ENCODE measurements at regions not wholly inside any gene's neighbourhood (a gene's known extent, or its start where the extent isn't known, plus 50 kb on each side); places are given as distances from the start of the nearest gene placed in this dataset.

DNA sequence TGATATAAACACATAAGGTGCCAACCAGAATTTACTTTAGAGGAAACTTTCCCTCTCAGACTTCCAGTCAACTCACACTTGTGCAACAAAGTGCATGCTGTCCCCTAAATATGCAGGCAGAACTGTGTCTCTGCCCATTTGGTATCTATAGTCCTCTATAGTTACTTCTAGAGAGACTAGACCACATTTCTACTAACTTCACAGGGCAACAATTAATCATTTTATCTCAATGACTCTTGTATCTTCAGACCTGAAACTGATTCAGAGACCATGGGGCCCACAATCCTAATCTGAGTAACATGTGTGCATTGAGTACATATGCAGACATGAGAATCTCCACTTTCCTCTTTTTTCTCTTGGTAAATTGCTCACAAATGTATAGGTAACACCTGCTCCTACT lies 158.1 kb downstream of the ZNF486 start:
- POLR2A ChIA-PET: no interaction called here
- Histone ChIP-seq H3K36me3 (replicated peaks in 1 of 2; ENCODE audit: control insufficient read depth in 1 of 2, insufficient read depth in 2 of 2, low read length in 1 of 2) (no peaks in the 10 kb centered on the region), H3F3A (replicated peaks; ENCODE audit: insufficient read depth) (no peaks in the 10 kb centered on the region), H3K9me2 (no peaks in the 10 kb centered on the region), H3K4me2 (no peak overlapping the region), H2AFZ (ENCODE audit: low read depth) (no peak overlapping the region), H3K4me3 (ENCODE audit: low read depth in 2 of 2, low read length in 1 of 2) (no peak overlapping the region), H4K20me1 (ENCODE audit: insufficient read depth) (no peaks in the 10 kb centered on the region), H3K27me3 (ENCODE audit: insufficient read depth) (no peaks in the 10 kb centered on the region), H3K79me2 (ENCODE audit: insufficient read depth) (no peaks in the 10 kb centered on the region), H3K9ac (no peak overlapping the region), H3K9me3 (0 out of 2 replicates have a peak, but pooled peaks cover 4% of the 10 kb centered on the region), H3K27ac (ENCODE audit: low read depth in 2 of 2, low read length in 1 of 2) (no peak overlapping the region; a peak in 1 of 4 replicates), H3K4me1 (ENCODE audit: control insufficient read depth in 1 of 2, insufficient read depth in 2 of 2, low read depth in 1 of 2, low read length in 1 of 2) (peaks cover 0 to 5% of the 10 kb centered on the region in 2 experiments; a peak in 2 of 4 replicates)
- no peak for DNase-seq
- CTCF ChIA-PET: interaction anchor here (1.1 kb wide), 1 partner anchor 10 kb away, joined by 3 read pairs; no protein-coding TSS in a partner anchor
- TF ChIP-seq SMC3 (IDR thresholded peaks at IDR 0.05; ENCODE audit: low read depth, low read length): no peak
- TF ChIP-seq POLR2AphosphoS5 (IDR thresholded peaks at IDR 0.05; ENCODE audit: low read depth, low read length): no peak
- no peak for TF ChIP-seq MXI1 (IDR thresholded peaks at IDR 0.05; ENCODE audit: low read depth, low read length)

DNA sequence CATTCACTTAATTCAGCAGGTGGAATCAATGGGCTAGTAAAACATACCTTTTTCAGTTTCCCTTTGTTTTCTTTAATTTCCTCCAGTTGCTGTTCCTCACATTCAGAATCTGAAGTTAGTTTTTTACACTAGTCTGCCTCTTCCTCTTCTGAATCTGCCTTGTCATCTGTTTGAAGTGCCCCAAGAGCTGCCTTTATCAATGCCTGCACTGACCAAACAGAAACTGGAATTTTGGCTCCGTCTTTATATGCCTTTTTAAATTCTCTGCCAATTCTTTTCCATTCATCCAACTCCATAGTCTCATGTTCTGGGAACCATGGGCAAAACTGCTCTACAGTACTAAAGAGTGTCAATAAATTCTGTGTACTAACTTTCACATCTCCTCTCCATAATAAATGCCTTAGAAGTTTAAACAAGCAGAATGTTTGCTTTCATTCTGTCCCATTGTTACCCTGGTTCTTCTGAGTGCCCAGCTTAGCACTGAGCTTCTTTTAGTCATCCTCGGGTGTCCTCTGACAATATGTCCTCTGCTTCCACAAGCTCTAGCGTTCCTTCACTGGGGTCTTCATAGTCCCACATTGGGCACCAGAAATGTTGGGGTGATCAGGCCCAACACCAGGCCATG lies 154.2 kb downstream of the ZNF486 start:
- ChIA-PET CTCF (interaction anchor here (1.1 to 2.0 kb wide), 4 partner anchors 10 to 75 kb away, joined by 3 to 5 read pairs (median 4); no protein-coding TSS in a partner anchor), POLR2A (no interaction called here)

DNA sequence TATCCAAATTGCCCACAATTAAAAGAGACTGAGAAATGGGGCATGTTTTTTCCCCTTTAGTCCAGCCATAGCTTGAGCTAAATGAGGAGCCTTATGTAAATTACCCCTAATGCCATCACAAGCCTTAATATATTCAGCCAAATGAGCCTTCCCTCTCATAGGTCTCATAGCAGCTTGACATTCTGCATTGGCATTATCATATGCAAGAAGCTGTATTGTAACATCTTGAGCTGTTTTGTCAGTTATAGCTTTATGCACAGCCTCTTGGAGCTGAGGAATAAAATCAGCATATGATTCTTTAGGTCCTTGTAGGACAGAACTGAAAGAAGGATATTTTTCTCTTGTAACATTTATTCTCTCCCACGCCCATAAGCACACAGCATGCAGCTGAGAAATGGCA lies 153.2 kb downstream of the ZNF486 start:
- Histone ChIP-seq H3K4me1 (ENCODE audit: control insufficient read depth in 1 of 2, insufficient read depth in 2 of 2, low read depth in 1 of 2, low read length in 1 of 2) (peaks cover 0 to 9% of the 10 kb centered on the region in 2 experiments; a peak in 2 of 4 replicates), H3K79me2 (ENCODE audit: insufficient read depth) (no peaks in the 10 kb centered on the region), H3K9me3 (no peaks in the 10 kb centered on the region), H3K27me3 (ENCODE audit: insufficient read depth) (no peaks in the 10 kb centered on the region), H4K20me1 (ENCODE audit: insufficient read depth) (no peaks in the 10 kb centered on the region), H3K36me3 (replicated peaks in 1 of 2; ENCODE audit: control insufficient read depth in 1 of 2, insufficient read depth in 2 of 2, low read length in 1 of 2) (no peaks in the 10 kb centered on the region), H3K27ac (ENCODE audit: low read depth in 2 of 2, low read length in 1 of 2) (no peak overlapping the region), H3K9ac (no peak overlapping the region), H3K4me3 (ENCODE audit: low read depth in 2 of 2, low read length in 1 of 2) (no peak overlapping the region), H3F3A (replicated peaks; ENCODE audit: insufficient read depth) (no peaks in the 10 kb centered on the region), H3K9me2 (no peaks in the 10 kb centered on the region), H3K4me2 (no peak overlapping the region), H2AFZ (ENCODE audit: low read depth) (no peak overlapping the region)
- POLR2A ChIA-PET: interaction anchor here (0.6 kb wide), 1 partner anchor 46 kb away, joined by 3 read pairs; no protein-coding TSS in a partner anchor
- CTCF ChIA-PET: interaction anchor here (1.1 to 1.3 kb wide), 2 partner anchors 22 to 73 kb away, joined by 3 to 5 read pairs; no protein-coding TSS in a partner anchor
- no peak for TF ChIP-seq YY1 (IDR thresholded peaks at IDR 0.05; ENCODE audit: low read depth)
- no peak for TF ChIP-seq EP300 (IDR thresholded peaks at IDR 0.05; ENCODE audit: borderline replicate concordance in 1 of 2, low read depth in 1 of 2, low read length in 1 of 2)
- TF ChIP-seq TCF12 (IDR thresholded peaks at IDR 0.05): no peak
- TF ChIP-seq GATA2 (CRISPR knock-in tag; IDR thresholded peaks at IDR 0.05): no peak
- TF ChIP-seq MEF2A (IDR thresholded peaks at IDR 0.05; ENCODE audit: borderline replicate concordance, low read depth): no peak
- TF ChIP-seq, protein P1, sequence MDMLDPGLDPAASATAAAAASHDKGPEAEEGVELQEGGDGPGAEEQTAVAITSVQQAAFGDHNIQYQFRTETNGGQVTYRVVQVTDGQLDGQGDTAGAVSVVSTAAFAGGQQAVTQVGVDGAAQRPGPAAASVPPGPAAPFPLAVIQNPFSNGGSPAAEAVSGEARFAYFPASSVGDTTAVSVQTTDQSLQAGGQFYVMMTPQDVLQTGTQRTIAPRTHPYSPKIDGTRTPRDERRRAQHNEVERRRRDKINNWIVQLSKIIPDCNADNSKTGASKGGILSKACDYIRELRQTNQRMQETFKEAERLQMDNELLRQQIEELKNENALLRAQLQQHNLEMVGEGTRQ (IDR thresholded peaks at IDR 0.05; ENCODE audit: borderline replicate concordance, low read depth, low read length): no peak
- TF ChIP-seq EZH2phosphoT487 (IDR thresholded peaks at IDR 0.05; ENCODE audit: borderline replicate concordance, low read depth): no peak
- no peak for TF ChIP-seq JUND (IDR thresholded peaks at IDR 0.05)
- TF ChIP-seq RCOR1 (IDR thresholded peaks at IDR 0.05; ENCODE audit: low read length): no peak
- no peak for TF ChIP-seq MXI1 (IDR thresholded peaks at IDR 0.05; ENCODE audit: low read depth, low read length)
- TF ChIP-seq, protein P2, sequence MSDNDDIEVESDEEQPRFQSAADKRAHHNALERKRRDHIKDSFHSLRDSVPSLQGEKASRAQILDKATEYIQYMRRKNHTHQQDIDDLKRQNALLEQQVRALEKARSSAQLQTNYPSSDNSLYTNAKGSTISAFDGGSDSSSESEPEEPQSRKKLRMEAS (IDR thresholded peaks at IDR 0.05; ENCODE audit: low read depth): no peak
- TF ChIP-seq SIN3A (IDR thresholded peaks at IDR 0.05; ENCODE audit: borderline replicate concordance, low read depth, low read length): no peak
- 0% methylated on average over 1 of the region's 1 CpG for WGBS (ENCODE audit: low lambda C conversion rate)
- no peak for DNase-seq

More for the DNA sequence above, 154.2 kb downstream of the ZNF486 start:
- 29% methylated on average over 3 of the region's 3 CpGs for WGBS (ENCODE audit: low lambda C conversion rate)
- Histone ChIP-seq H4K20me1 (ENCODE audit: insufficient read depth) (no peaks in the 10 kb centered on the region), H3K79me2 (ENCODE audit: insufficient read depth) (no peaks in the 10 kb centered on the region), H2AFZ (ENCODE audit: low read depth) (no peak overlapping the region), H3K4me1 (ENCODE audit: control insufficient read depth in 1 of 2, insufficient read depth in 2 of 2, low read depth in 1 of 2, low read length in 1 of 2) (peaks cover 0 to 5% of the 10 kb centered on the region in 2 experiments; a peak in 2 of 4 replicates), H3F3A (replicated peaks; ENCODE audit: insufficient read depth) (no peaks in the 10 kb centered on the region), H3K4me2 (no peak overlapping the region), H3K4me3 (ENCODE audit: low read depth in 2 of 2, low read length in 1 of 2) (no peak overlapping the region), H3K9me3 (no peaks in the 10 kb centered on the region), H3K9me2 (no peaks in the 10 kb centered on the region), H3K27ac (ENCODE audit: low read depth in 2 of 2, low read length in 1 of 2) (no peak overlapping the region), H3K27me3 (ENCODE audit: insufficient read depth) (no peaks in the 10 kb centered on the region), H3K36me3 (replicated peaks in 1 of 2; ENCODE audit: control insufficient read depth in 1 of 2, insufficient read depth in 2 of 2, low read length in 1 of 2) (no peaks in the 10 kb centered on the region), H3K9ac (no peak overlapping the region)
- TF ChIP-seq SIN3A (IDR thresholded peaks at IDR 0.05; ENCODE audit: borderline replicate concordance, low read depth, low read length): no peak
- no peak for DNase-seq

Measured in SK-N-SH (cell line).